HG03095 (cell line): ENCODE measurements at regions not wholly inside any gene's neighbourhood (a gene's known extent, or its start where the extent isn't known, plus 50 kb on each side); places are given as distances from the start of the nearest gene placed in this dataset.

Experiments
- ATAC-seq: cut with Tn5 transposase; IDR thresholded peaks from one replicate; pipeline ENCODE4 v1.9.1; 2021; ENCODE audit warnings: moderate library complexity; ENCODE audit not compliant: unreplicated experiment

DNA sequence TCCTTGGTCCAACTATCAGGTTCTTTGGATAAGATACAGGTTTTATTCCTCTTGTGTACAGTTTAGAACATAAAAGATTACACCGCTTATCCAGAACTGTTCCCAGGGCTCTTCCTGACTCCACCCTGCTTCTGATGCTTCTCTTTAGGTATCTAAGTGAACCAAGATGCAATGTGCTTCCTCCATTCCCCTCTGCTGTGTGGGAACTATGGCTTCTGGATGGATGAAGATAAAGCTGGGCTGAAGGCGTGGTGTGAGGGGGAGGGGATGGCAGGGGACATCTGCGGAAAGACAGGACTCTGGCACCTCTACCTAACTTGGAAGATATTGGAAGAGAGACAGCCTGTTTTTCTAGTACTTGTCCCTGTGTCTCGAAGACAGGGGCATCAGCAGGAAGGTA lies 209.9 kb upstream of the TBX20 start:
- ATAC-seq: no peak

DNA sequence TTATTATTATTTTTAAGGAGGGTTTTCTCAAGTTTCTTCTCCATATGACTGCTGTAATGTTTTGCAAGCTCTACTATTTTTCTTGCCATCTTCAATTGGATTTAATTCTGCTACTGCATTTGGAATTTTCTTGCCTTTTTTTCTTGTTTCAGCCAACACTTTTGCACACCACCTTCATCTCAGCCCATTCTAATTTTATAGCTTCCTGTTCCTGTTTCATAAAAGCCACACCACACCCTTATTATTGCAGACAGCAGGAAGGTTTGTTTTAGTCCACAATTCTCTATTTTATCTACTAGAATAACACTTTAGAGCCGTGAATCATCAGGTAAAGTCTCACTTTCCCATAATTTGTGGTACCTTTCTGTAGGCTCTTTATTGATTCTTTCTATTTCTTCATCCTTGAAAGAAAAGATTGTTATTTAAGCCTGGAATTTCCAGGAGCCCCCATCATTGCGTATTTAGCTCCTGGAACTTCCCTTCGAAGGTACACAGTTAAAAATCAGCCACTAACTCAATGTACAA lies 209.3 kb upstream of the TBX20 start:
- ATAC-seq: no peak

DNA sequence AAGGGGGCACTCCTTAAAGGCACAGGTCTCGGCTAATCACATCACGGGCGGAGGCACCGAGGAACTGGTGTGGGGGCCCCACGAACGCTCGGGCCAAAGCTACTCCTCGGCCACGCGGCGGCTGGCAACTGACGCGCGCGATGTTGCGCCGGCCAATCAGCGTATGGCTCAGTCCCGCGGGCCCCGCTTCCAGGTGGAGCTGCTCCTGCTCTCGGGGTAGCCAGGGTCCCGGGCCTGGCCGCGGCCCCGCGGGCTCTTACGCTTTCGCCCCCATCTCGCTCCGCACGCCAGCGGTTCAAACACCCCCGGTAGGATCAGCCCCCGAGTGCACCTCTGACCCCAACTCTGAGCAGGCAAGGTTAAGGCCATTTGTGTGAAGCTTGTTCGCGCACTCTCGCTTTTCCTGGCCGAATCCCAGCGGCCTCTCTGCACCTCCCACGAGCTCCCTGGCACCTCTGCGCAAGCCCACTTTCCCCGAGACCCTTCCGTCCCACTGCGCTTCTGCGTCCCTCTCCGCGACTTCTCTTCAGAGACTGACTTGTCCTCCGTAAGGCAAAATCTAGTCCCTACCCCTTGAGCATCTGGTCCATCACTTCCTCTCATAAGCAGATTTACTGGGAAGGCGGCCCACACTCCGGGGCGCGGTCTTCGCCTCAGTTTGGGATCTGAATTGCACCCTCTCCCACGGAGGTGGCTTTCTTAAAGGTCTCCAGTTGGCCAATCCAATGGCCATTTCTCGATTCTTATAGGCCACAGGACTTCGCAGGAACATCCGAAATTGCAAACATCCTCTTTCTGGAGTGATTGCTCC lies 200.9 kb upstream of the TBX20 start:
- no peak for ATAC-seq

DNA sequence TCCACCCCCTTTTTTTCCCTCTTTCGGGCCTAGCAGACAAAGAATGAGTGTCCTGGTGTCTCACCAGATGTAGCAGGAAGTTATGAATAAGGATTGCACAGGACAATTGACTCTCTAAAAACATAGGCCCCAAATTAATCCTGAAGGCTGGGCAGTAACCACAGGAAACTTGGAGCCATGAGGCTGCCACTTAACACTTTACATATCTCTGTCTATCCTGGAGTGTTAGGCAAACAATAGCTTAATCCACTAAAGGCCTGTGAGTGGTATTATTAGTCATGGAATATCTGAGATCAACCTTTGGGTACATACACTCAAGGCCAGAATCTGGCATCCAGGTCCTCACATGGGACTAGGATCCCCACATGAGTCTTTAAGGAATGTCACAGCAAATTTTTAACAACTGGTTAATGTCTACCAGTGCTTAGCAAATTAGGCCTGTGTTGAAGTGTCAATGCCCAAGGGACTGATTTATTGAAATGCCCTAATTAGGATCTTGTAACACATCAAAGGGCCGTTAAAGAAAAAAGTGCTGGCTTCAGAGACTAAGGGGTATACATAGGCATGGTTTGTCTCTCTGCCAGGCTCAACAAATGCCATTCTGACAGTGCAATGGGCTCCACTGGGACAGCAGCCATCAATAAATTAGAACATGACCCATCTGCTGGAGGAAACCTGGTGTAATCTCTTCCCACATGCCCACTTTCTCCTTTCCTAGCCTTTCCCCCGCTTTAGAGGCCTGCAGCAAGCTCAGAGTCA lies 196.7 kb upstream of the TBX20 start:
- ATAC-seq: no peak

DNA sequence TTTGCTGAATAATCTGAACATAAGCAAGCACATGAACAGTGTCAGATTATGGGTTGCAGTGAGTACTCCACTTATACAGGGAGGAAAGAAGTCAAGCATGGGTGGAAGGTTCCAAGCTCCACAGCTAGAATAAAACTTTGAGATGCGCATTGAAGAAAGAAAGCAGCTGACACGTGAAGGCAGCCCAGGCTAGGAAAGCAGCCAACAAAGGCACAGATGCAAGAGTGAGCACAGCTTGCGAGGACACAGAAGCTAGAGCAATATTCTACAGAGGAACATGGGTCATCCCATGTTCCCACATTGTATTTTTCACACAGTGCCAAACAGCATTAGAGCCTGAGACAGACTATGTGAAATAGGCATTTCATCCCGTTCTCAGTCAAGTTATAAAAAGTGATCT lies 194.6 kb upstream of the TBX20 start:
- ATAC-seq: no peak

DNA sequence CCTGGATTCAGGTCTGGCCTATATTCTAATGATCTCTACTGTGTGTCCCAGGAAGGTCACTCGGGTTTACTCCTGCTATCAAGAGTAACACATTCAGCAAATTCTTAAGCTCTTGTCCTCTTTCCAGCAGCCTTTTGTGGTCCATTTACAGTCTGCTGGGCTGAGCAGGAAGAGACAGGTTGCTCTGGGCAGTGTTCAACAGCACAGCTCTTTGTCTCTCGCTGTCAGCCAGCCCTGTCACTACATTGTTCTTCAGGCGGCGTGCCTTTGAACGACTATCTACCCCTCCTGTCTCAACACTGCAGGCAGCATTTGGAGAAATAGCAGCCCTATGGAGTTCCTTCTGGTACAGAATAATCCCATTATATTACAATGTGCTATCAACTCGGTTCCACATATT lies 192.2 kb upstream of the TBX20 start:
- ATAC-seq: no peak

DNA sequence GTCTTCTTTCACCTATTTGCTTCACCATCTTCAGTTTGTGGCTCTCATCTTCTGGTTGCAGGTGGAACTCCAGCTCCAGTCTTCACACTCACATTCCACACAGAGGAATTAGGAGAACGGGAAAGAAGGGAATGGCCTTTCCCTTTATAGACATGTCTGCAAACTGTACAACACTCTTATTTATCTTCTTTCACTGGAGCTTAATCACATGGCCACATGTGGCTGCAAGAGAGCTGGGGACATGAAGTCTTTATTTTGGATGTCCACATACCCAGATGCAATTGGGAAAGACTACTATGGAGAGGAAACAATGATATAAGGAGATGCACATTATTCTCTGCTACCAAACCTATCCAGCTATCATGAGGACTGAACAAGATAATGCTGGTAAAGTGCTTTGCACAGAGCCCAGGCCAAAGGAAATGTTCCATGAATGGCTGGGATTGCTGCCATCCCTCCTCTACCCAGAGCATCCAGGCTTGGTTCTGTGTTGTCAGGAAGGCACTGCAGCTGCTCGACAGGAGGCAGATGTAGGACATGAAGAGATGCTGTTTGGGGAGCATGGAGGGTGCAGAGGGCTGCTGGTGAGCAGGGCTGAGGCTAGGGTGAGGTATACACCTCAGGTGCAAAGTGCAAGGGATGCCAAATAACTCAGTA lies 183.8 kb upstream of the TBX20 start:
- ATAC-seq: no peak

DNA sequence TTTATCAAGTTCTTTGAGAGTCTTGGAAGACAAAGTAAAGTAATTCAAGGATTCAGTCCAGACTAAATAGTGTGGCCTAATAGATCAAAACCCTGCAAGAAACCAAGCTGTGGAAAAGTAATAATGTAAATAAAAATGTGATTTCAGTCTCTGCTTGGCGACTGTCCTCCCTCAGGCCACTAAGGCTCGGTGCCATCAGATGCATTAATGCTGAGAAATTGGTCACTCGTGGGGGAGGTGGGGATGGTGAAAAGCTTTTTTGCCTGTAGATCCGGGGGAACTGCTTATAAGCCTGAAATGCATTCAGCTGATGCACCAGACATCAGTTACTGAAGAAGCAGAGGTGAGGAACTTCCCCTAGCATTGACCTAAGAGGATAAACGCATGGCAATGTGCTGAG lies 182.6 kb upstream of the TBX20 start:
- no peak for ATAC-seq

DNA sequence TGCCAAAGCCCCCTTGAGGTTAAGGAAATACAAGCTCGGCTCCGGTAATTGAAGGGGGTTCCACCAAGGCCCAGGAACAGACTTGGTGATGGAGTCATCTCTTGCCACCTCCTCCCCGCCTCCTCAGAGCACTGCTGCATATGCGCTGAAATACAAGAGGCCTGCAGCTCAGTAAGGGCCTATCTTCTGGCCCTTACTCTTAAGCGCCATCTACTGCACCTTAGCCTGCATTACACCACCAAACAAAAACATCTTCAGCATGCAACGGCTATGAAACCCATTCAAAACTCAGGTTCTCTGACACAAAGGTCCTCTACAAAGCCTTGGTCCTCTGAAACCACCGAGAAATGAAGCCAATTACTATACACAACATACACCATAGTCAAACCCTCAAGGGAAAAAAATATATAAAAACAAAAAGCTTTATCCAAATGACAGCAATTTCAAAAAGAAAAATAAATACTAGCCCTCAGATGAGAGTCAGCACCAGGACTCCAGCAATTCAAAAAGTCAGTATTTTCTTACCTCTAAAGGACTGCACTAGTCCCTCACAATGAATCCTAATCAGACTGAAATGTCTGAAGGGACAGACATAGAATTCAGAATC lies 176.8 kb upstream of the TBX20 start:
- no peak for ATAC-seq

DNA sequence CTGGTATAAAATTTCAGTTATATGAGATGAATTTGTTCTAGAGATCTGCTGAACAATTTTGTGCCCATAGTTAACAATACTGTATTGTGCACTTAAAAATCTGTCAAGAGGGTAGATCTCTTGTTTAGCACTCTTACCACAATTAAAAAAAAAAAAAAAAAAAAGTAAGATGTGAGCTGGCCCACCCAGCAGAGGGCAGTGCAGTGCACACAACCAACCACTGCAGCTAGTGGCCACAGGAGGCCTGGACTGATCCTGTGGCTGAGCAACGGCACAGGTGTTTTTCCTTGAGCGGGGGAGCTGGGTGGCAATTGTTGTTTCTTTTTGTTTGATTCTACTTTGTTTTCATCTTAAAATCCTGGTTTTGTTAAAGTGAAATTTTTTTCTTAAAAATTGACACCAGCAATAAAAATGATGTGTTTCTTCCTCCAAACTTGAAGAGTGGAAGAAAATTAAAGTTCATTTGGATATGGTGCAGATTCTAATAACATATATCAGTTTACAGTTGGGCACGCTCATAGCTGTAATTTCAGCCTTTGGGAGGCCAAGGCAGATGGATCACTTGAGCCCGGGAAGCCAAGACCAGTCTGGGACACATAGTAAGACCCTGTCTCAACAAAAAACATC lies 171.1 kb upstream of the TBX20 start:
- peak; percentile 60 for ATAC-seq

DNA sequence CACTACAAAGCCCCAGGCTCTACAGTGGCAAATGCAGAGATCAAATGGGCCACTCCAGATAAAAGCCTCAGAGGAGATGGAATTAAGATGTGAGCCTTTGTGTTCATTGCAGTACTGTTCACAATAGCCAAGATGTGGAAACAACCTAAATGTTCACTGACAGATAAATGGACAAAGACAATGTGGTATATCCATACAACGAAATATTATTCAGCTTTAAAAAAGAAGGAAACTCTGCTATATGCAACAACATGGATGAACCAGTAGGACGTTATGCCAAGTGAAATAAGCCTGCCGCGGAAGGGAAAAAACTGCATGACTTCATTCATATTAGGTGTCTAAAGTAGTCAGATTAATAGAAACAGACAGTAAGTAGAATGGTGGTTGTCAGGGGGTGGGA lies 170.5 kb upstream of the TBX20 start:
- no peak for ATAC-seq

DNA sequence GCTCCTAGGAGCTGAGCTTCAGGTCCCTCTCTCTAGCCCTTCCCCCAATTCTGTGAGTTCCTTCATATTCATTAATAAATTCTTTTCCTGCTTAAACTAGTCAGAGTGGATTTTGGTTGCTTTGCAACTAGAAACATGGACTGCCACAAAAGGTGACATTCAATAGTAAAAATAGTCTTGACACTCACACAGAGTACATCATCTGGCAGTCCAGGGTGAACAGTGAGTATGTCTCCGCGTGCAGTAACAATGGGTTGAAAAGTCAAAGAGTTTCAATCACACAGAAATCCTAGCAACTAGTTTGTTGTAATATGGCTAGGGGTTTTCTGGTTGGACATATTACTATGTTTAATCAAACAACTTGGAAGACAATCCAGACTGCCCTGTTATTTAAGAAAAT lies 168.8 kb upstream of the TBX20 start:
- no peak for ATAC-seq

DNA sequence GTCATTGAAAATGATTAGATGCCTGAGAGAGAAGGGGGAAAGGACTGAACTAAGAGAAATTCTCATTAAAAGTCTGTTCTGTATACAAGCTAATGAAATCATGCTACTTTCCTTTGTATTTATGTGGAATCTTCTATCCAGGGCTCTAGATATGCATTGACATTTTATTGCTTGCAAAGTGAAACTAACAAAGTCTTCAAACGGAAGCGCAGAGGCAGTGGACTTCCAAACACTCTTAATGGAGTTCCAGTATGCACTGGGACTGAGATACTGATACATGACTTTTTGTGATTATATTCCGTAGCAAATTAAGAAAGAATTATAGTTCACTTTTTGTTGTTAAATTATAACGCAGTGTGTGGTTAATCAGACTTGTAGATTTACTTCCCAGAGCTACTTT lies 166.8 kb upstream of the TBX20 start:
- no peak for ATAC-seq

DNA sequence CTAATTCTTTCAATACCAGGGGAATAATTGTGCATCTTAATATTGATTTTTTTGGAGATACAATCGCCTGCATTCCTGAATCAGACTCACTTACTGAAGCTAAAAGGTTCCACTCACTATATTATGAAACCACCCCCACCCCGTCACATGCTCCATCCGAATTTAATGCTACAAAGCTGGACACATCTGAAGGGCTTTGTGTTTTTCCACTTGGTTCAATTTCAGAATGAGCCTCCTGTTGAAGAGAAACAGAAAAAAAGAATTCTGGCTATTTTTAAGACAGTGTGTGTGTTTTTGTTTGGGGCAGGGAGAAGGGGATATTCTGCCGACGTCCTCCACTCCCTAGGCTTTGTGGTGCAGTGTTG lies 165.5 kb upstream of the TBX20 start:
- no peak for ATAC-seq

DNA sequence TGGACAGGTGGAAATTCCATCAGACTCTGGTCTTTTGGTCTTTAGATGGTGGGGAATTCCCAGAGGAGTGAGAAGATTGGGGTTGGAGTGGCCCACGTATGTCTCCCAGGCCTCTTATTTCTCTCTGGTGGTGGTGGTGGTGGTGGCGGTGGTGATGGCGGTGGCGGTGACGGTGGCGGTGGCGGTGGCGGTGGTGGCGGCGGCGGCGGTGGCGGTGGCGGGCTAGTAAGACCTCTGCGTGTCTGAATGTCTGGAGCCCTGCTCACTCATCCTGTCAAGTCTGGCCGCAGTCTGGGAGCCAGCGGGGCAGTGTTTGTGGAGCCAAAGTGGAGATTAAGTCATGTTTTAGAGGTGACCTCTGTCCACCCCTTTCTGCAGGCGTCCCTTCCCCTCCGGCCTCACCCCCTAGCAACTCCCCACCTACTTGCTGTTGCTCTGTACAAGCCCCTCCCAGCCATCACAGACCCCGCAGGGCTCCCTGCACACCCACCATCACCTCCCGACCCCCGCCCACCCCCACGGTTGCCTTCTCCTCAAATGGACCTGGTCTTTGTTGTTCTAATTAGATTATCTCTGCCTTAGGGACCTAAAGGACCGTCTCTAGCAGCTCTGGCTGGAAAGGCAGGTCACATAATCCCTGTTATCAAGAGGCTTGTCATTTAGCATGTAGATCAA lies 165.0 kb upstream of the TBX20 start:
- ATAC-seq: no peak

DNA sequence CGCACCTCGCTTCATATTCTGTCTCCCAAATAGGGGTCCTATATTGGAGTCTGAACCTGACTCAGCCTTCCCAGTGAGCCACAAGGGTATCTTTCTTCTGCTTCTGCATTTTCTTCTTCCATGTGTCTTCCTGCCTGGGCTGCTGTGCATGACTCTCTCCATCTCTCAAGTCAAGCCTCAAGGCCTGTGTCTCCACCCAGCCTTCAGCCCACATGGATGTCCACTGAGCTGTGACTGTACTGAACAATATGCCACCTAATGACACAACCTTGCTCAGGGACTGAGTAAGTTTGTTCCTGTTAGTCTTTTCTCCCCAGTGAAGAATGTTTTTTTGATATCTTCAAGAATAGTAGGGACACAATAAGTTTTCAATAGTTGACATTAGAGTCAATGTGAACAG lies 162.7 kb upstream of the TBX20 start:
- no peak for ATAC-seq

DNA sequence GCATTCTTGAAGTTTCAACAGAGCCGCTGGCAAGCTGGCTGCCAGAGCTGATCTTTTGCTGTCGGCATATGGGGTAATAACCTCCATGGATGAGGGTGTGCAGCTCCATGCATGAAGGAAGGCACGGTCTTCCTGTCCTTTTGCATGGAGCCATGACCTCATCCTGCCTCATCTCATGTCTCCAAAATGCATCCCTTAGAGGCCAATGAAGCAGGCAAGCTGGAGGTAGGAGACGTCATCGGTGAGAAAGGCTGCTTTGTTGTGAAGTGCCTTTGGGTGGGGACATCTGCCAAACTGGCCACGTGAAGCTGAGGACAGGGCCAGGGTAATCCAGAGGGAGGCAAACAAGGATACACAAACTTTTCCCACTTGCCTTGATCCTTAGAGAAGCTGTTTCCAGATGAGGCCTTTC lies 161.5 kb upstream of the TBX20 start:
- no peak for ATAC-seq

DNA sequence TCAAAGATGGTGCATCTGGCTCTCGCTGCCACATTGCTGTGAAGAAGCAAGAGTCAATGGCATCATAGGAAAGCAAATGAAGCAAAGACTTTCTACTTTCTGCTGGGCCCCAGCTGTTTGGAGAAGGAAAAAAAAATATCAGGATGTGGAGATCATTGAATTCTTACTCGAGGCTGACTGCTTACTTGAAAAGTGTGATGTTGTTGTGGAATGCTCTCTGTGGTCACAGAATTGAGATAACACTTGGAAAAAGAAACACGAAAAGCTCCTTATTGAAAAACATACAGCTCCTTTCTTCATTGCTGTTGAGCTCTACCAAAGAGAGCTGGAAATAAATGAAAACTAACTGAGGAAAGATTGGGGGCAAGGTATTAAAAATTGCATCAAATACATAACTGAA lies 157.4 kb upstream of the TBX20 start:
- ATAC-seq: no peak

DNA sequence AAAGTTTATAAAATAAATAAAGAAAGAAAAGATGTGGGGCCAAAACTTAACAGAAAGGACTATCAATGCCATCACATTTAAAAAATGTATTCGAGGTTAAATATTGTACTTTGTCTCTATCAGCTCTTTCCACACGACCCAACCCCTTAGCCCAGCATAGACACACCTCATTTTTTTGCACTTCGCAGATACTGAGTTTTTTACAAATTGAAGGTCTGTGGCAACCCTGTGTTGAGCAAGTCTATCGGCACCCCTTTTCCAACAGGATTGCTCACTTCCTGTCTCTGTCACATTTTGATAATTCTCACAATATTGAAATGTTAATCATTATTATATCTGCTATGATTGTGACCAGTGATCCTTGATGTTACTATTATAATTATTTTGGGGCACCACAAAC lies 151.6 kb upstream of the TBX20 start:
- no peak for ATAC-seq

DNA sequence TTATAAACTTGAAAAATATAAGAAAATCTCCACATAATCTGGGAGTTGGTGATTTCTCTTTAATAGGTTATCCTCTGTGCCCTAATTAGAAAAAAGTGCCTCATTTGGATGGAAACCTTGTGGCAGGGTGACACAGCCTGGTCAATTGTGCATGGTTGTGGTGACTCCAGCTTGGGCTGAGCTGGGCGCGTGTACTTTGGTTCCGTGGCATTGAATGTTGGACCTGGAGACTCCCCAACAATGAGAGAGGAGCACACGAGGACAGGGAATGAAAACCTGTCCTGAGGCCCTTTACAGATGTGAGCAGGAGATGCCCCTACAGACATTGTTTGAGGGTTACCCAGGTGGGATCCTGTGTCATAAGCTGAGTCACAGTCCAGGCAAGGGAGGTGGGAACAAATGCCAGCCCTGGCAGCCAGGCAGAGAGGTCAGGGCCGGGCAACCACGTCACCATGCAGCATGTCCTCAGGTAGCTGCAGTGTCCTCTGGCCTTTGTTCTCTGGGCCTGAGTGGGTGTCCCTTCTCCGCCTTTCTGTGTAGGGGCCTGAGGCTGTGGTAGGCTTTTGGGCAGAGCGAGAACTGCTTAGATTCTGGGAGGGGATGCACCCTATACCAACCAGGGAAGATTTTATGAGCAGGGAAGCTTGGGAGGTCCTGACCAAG lies 147.4 kb upstream of the TBX20 start:
- ATAC-seq: no peak
